ENCODE measurements at regions not wholly inside any gene's neighbourhood (a gene's known extent, or its start where the extent isn't known, plus 50 kb on each side); places are given as distances from the start of the nearest gene placed in this dataset.

GRCh38 chr14:49049711-49050110 lies 536.5 kb downstream of the RPS29 start:
- in situ Hi-C loops (cut with MboI; ENCODE audit: low pct_ligation_motif_present in 1 of 4, low pct_unique_long_range_greater_than_20kb in 1 of 4, low sequenced_read_pairs in 3 of 4) = no loop called here
- TF ChIP-seq POLR2AphosphoS5 (IDR thresholded peaks at IDR 0.05) (no peak), CTCF (IDR thresholded peaks at IDR 0.05) (no peak), EP300 (IDR thresholded peaks at IDR 0.05; ENCODE audit: low read depth) (no peak), POLR2A (IDR thresholded peaks at IDR 0.05) (no peak)

GRCh38 chr14:49044981-49045380 lies 541.2 kb downstream of the RPS29 start:
- 67 to 76% methylated on average over 1 to 2 of the region's 2 CpGs for WGBS, 2 donors (ENCODE audit: low coverage in 1 of 2)
- in situ Hi-C loops (cut with MboI; ENCODE audit: low pct_ligation_motif_present in 1 of 4, low pct_unique_long_range_greater_than_20kb in 1 of 4, low sequenced_read_pairs in 3 of 4) = no loop called here
- H3K4me1 ChIP-seq = no peaks in the 10 kb centered on the region

More at GRCh38 chr14:49049711-49050110, 536.5 kb downstream of the RPS29 start:
- H3K4me3 ChIP-seq = no peak overlapping the region
- no peaks in the 10 kb centered on the region for H3K36me3 ChIP-seq
- intact Hi-C loops (cut with DNase I; ENCODE audit: low total_unique reads) = no loop called here
- no peaks in the 10 kb centered on the region for H3K9me3 ChIP-seq
- no peaks in the 10 kb centered on the region for H3K27me3 ChIP-seq
- DNase-seq = no peak
- no peaks in the 10 kb centered on the region for H3K4me1 ChIP-seq
- H3K27ac ChIP-seq = no peak overlapping the region

GRCh38 chr14:49036984-49037516 lies 549.1 kb downstream of the RPS29 start:
- Histone ChIP-seq H3K9me3 (no peaks in the 10 kb centered on the region), H3K27ac (no peak overlapping the region), H3K4me3 (no peak overlapping the region), H3K4me1 (no peaks in the 10 kb centered on the region), H3K36me3 (no peaks in the 10 kb centered on the region), H3K27me3 (no peaks in the 10 kb centered on the region)
- in situ Hi-C loops (cut with MboI; ENCODE audit: low pct_ligation_motif_present in 1 of 4, low pct_unique_long_range_greater_than_20kb in 1 of 4, low sequenced_read_pairs in 3 of 4) (no loop called here), intact Hi-C loops (cut with DNase I; ENCODE audit: low total_unique reads) (no loop called here)
- 58 to 72% methylated on average over 6 to 8 of the region's 8 CpGs for WGBS, 2 donors (ENCODE audit: low coverage in 1 of 2)
- no peak for DNase-seq
- TF ChIP-seq CTCF (IDR thresholded peaks at IDR 0.05) (no peak), POLR2A (IDR thresholded peaks at IDR 0.05) (no peak), POLR2AphosphoS5 (IDR thresholded peaks at IDR 0.05) (no peak), EP300 (IDR thresholded peaks at IDR 0.05; ENCODE audit: low read depth) (no peak)

More at GRCh38 chr14:49044981-49045380, 541.2 kb downstream of the RPS29 start:
- TF ChIP-seq EP300 (IDR thresholded peaks at IDR 0.05; ENCODE audit: low read depth) (no peak), POLR2AphosphoS5 (IDR thresholded peaks at IDR 0.05) (no peak), POLR2A (IDR thresholded peaks at IDR 0.05) (no peak), CTCF (IDR thresholded peaks at IDR 0.05) (no peak)
- no peaks in the 10 kb centered on the region for H3K36me3 ChIP-seq
- H3K4me3 ChIP-seq = no peak overlapping the region
- DNase-seq = no peak
- no peaks in the 10 kb centered on the region for H3K9me3 ChIP-seq
- intact Hi-C loops (cut with DNase I; ENCODE audit: low total_unique reads) = no loop called here
- no peaks in the 10 kb centered on the region for H3K27me3 ChIP-seq
- H3K27ac ChIP-seq = no peak overlapping the region

GRCh38 chr14:49036266-49036665 lies 549.9 kb downstream of the RPS29 start:
- Histone ChIP-seq H3K9me3 (no peaks in the 10 kb centered on the region), H3K27me3 (no peaks in the 10 kb centered on the region), H3K27ac (no peak overlapping the region), H3K36me3 (no peaks in the 10 kb centered on the region), H3K4me3 (no peak overlapping the region), H3K4me1 (no peaks in the 10 kb centered on the region)
- DNase-seq = no peak
- WGBS, 2 donors (ENCODE audit: low coverage in 1 of 2) = 69% methylated on average over 5 of the region's 5 CpGs
- TF ChIP-seq POLR2AphosphoS5 (IDR thresholded peaks at IDR 0.05) (no peak), POLR2A (IDR thresholded peaks at IDR 0.05) (no peak), CTCF (IDR thresholded peaks at IDR 0.05) (no peak), EP300 (IDR thresholded peaks at IDR 0.05; ENCODE audit: low read depth) (no peak)
- intact Hi-C loops (cut with DNase I; ENCODE audit: low total_unique reads) (no loop called here), in situ Hi-C loops (cut with MboI; ENCODE audit: low pct_ligation_motif_present in 1 of 4, low pct_unique_long_range_greater_than_20kb in 1 of 4, low sequenced_read_pairs in 3 of 4) (no loop called here)
